GM18909 (cell line): ENCODE measurements at regions not wholly inside any gene's neighbourhood (a gene's known extent, or its start where the extent isn't known, plus 50 kb on each side); places are given as distances from the start of the nearest gene placed in this dataset.
"Not testable (repeated sequence)": the region's sequence is repeated elsewhere in the genome, so short reads cannot be mapped to it uniquely, and the experiment has no call there.

Experiments
- ATAC-seq: cut with Tn5 transposase; IDR thresholded peaks from one replicate; pipeline ENCODE4 v1.9.1; 2021; ENCODE audit warnings: mild to moderate bottlenecking; ENCODE audit not compliant: unreplicated experiment, poor library complexity

GRCh38 chr16:31975826-31976419, 102.3 kb downstream of the ZNF267 start:
- not testable (repeated sequence) for ATAC-seq

DNA sequence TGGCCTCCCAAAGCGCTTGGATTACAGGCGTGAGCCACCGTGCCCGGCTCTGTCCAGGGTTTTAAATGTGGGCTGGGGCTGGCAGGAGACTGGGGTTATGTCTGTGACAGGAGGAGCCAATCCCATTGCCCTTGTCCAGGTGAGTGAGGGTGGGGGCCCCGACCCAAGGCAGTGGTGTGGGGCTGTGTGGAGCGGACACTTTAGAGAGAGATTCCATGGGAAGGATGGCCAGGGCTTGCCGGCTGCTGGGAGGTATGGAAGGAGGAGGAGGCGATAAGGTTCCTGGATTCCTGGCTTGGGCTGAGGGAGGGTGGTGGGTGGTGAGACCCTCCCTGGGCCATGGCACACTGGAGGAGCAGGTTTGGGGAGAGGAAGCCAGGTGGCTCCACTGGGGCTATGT, 104.9 kb downstream of the ZNF267 start:
- not testable (repeated sequence) for ATAC-seq

- ATAC-seq: not testable (repeated sequence)
Observed at GRCh38 chr16:31981739-31982138, 108.1 kb downstream of the ZNF267 start.

- ATAC-seq: not testable (repeated sequence)
Observed at GRCh38 chr16:31982986-31983385, 109.4 kb downstream of the ZNF267 start.

DNA sequence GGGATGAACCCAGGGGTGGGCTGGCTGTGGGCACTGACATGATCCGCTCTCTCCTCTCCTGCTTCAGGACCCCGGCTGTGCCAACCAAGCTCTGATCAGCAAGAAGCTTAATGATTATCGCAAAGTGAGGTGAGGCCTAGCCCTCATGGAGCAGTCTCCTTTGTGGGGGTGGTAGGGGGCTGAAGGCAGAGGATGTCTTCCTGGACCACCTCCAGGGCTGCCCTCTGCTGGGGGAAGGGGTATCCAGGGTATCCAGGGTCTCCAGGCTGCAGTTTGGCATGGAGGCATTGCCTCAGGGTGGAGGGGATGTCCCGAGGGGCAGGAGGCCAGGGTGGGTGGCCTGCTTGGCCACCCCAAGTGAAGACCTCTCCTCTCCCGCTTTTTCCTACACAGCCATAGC, 110.1 kb downstream of the ZNF267 start:
- ATAC-seq: not testable (repeated sequence)

DNA sequence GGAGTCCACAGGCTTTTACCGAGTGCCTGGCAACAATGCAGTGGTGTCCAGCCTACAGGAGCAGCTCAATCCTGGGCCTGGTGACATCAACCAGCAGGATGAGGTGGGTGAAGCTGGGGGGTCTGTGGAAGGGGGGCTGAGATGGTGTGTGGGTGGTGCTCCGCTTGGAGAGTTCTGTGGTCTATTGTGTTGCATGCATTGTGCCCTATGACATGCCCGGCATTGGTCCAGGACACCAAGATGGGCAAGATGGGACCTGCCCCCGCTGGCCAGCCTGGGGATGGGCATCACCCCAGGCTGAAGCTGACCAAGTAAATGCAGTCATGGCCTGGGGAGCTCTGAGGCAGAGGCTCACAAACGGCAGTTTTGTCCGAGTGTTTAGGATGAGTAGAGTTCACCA, 113.3 kb downstream of the ZNF267 start:
- not testable (repeated sequence) for ATAC-seq

DNA sequence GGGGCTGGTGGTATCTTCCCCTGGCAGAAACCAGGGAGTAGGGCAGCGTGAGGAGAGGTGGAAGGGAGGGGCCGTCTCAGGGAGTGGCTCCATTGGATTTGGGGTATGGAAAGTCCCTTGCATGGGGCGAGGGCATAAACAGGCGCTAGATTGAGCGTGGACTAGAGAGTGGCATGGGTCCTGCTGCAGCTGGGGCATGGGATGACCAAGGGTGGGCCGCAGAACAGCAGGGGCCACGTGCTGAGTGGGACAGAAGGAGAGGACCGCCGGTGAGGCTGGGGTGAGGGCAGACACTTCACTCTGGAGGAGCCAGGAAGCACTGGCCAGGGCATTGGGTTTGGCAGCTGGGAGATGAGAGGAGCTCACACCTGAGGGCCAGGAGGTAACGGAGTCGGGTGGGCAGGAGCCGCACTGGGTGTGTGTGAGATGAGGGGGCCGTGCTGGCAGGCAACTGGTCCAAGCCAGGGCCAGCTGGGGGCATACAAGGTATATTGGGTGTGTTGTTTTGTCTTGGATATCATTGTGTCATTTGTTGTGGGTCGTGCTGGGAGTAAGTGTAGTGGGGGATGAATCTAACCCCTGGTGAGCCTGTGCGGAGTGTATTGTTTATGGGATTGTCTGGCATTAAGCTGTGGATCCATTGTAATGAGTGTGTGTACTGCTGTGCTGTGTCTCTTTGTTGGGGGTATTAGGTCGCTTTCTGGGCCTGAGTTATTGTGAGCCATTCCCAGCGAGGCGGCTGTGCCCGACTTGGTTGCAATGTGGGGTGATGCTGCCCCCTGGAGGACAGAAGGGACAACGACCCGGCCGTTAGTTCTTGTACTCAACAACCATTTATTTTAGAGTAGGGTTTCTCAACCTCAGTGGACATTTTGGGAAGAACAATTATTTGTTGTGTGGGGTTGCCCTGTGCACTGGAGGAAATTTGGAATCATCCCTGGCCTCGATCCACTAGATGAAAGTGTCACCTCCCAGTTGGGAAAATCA, 115.3 kb downstream of the ZNF267 start:
- ATAC-seq: peak; percentile 51

DNA sequence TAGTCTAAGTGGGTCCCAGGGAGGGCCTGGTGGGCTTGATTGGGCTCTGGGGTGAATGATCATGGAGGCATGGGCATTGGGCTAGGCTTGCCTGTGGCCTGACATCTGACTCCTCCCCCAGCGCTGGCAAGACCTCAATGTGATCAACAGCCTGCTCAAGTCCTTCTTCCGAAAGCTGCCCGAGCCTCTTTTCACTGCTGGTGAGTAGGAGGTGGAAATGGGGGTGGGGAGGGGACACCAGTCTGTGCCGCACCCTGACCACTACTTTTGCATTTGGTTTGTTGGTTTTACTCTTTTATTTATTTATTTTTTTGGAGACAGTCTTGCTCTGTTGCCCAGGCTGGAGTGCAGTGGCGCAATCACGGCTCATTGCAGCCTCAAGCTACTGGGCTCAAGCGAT, 116.7 kb downstream of the ZNF267 start:
- not testable (repeated sequence) for ATAC-seq

- not testable (repeated sequence) for ATAC-seq
Observed at GRCh38 chr16:31990980-31991379, 117.4 kb downstream of the ZNF267 start.

DNA sequence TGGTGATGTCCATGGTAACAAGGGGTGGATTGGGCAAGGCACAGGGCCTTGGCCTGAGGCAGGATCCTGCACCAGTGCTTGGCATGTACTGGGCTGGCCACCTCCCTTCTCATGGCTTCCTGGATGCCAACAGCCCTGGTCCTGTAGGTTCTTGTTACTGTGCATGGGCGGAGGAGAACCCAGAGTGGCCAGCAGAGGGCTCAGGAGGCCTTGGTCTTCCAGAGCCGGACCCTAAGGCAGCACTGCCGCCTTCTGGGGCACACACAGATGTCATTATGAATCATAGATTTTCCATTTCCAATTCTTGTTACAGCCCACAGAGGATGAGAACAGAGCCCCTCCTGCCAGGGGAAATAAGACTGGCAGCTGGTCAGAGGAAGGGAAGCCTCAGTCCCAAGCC, 122.7 kb downstream of the ZNF267 start:
- not testable (repeated sequence) for ATAC-seq

- not testable (repeated sequence) for ATAC-seq
Observed at GRCh38 chr16:32002496-32002895, 128.9 kb downstream of the ZNF267 start.

DNA sequence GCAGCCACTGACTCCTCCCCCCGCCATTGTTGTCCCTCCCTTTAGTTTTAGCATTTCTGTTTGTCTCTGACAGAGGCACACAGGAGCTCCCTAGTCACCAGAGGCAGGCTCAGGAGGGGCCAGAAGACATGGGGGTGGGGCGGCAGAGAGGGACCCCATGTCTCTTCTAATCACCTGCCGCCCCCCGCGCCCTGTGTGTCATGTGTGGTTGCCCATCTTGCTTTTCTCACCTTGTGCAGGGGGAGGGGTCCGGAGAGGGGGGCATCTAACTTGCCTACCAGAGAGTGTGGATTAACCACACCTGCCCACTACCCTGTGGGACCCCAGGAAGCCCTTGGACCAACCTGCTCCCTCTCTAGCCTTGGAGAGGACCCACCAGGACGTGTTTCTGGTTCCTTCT, 130.2 kb downstream of the ZNF267 start:
- ATAC-seq: not testable (repeated sequence)

GRCh38 chr16:32038783-32039496, 165.3 kb downstream of the ZNF267 start:
- not testable (repeated sequence) for ATAC-seq

- not testable (repeated sequence) for ATAC-seq
Observed at GRCh38 chr16:32039919-32040318, 166.3 kb downstream of the ZNF267 start.

DNA sequence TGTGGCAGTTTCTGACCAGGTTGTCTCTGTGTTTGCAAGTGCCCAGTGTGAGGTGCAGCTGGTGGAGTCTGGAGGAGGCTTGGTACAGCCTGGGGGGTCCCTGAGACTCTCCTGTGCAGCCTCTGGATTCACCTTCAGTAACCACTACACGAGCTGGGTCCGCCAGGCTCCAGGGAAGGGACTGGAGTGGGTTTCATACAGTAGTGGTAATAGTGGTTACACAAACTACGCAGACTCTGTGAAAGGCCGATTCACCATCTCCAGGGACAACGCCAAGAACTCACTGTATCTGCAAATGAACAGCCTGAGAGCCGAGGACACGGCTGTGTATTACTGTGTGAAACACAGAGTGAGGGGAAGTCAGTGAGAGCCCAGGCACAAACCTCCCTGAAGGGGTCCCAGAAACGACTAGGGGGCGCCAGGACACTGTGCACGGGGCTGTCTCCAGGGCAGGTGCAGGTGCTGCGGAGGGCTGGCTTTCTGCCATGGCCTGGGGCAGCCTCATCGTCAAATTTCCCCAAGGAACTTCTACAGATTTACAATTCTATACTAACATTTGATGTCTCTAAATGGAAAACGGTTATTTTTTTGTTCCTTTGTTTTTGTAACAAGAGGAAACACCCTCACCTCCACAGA, 187.0 kb upstream of the TP53TG3D start:
- not testable (repeated sequence) for ATAC-seq

- ATAC-seq: not testable (repeated sequence)
Observed at GRCh38 chr16:32071586-32071985, 181.5 kb upstream of the TP53TG3D start.

- not testable (repeated sequence) for ATAC-seq
Observed at GRCh38 chr16:32083891-32084290, 169.2 kb upstream of the TP53TG3D start.

GRCh38 chr16:32084656-32085401, 168.3 kb upstream of the TP53TG3D start:
- not testable (repeated sequence) for ATAC-seq

GRCh38 chr16:32085438-32086141, 167.5 kb upstream of the TP53TG3D start:
- ATAC-seq: not testable (repeated sequence)
